ENCODE measurements at regions not wholly inside any gene's neighbourhood (a gene's known extent, or its start where the extent isn't known, plus 50 kb on each side); places are given as distances from the start of the nearest gene placed in this dataset.

GRCh38 chr12:68478516-68479260, 132.0 kb upstream of the RAP1B start:
- Histone ChIP-seq H3K4me2 (ENCODE audit: control insufficient read depth, extremely low read depth, insufficient read depth, low read depth, low read length) (peak overlapping the region; percentile 23), H2AFZ (ENCODE audit: control insufficient read depth, low read length) (peak overlapping the region; percentile 12), H4K20me1 (ENCODE audit: control insufficient read depth, extremely low read depth, insufficient read depth, low read length) (no peaks in the 10 kb centered on the region), H3K9ac (ENCODE audit: control insufficient read depth, extremely low read depth, insufficient read depth, low read length) (no peak overlapping the region), H3K27ac (ENCODE audit: control insufficient read depth, insufficient read depth, low read length) (peak overlapping the region; percentile 35), H3K9me1 (ENCODE audit: control insufficient read depth, extremely low read depth, insufficient read depth, low read length) (no peaks in the 10 kb centered on the region), H3K36me3 (ENCODE audit: control insufficient read depth in 2 of 2, extremely low read depth in 1 of 2, insufficient read depth in 2 of 2, low read length in 2 of 2) (no peaks in the 10 kb centered on the region), H3K4me3 (ENCODE audit: control insufficient read depth in 2 of 3, extremely low read depth in 1 of 3, insufficient read depth in 2 of 3, low read depth in 1 of 3, low read length in 3 of 3) (no peak overlapping the region), H3K79me2 (ENCODE audit: control insufficient read depth, insufficient read depth, low read length) (no peaks in the 10 kb centered on the region), H3K9me3 (ENCODE audit: control insufficient read depth, low read depth, low read length) (peaks cover 2% of the 10 kb centered on the region), H3K4me1 (ENCODE audit: control insufficient read depth, extremely low read depth, insufficient read depth, low read length) (peaks cover 40% of the 10 kb centered on the region), H3K27me3 (ENCODE audit: control insufficient read depth, extremely low read depth, insufficient read depth, low read length) (no peaks in the 10 kb centered on the region)
- dilution Hi-C loops (cut with MboI; ENCODE audit: extremely low pct_ligation_motif_present, low sequenced_read_pairs), result no loop called here
- DNase-seq (ENCODE audit: low read depth, low spot score), result no peak
- TF ChIP-seq EZH2 (IDR thresholded peaks at IDR 0.05; ENCODE audit: low read length) (no peak), CTCF (optimal IDR thresholded peaks at IDR 0.05 in 1 of 3, IDR thresholded peaks at IDR 0.05 in 1 of 3, conservative IDR thresholded peaks at IDR 0.05 in 1 of 3; ENCODE audit: extremely low read depth in 1 of 3, insufficient read depth in 2 of 3, low read length in 3 of 3) (no peak)
- peak; percentile 32 for FAIRE-seq

- dilution Hi-C loops (cut with MboI; ENCODE audit: extremely low pct_ligation_motif_present, low sequenced_read_pairs), result no loop called here
- H3K4me2 ChIP-seq (ENCODE audit: control insufficient read depth, extremely low read depth, insufficient read depth, low read depth, low read length), result peak overlapping the region; percentile 23
Measured at GRCh38 chr12:68479261-68479895, 131.3 kb upstream of the RAP1B start.

More at GRCh38 chr12:68479261-68479895, 131.3 kb upstream of the RAP1B start:
- H3K27ac ChIP-seq (ENCODE audit: control insufficient read depth, insufficient read depth, low read length), result peak overlapping the region; percentile 35
- TF ChIP-seq EZH2 (IDR thresholded peaks at IDR 0.05; ENCODE audit: low read length) (no peak), CTCF (optimal IDR thresholded peaks at IDR 0.05 in 1 of 3, IDR thresholded peaks at IDR 0.05 in 1 of 3, conservative IDR thresholded peaks at IDR 0.05 in 1 of 3; ENCODE audit: extremely low read depth in 1 of 3, insufficient read depth in 2 of 3, low read length in 3 of 3) (no peak)
- H3K79me2 ChIP-seq (ENCODE audit: control insufficient read depth, insufficient read depth, low read length), result no peaks in the 10 kb centered on the region
- H3K4me1 ChIP-seq (ENCODE audit: control insufficient read depth, extremely low read depth, insufficient read depth, low read length), result peaks cover 46% of the 10 kb centered on the region
- H3K9ac ChIP-seq (ENCODE audit: control insufficient read depth, extremely low read depth, insufficient read depth, low read length), result no peak overlapping the region
- no peaks in the 10 kb centered on the region for H3K36me3 ChIP-seq (ENCODE audit: control insufficient read depth in 2 of 2, extremely low read depth in 1 of 2, insufficient read depth in 2 of 2, low read length in 2 of 2)
- H3K9me3 ChIP-seq (ENCODE audit: control insufficient read depth, low read depth, low read length), result peaks cover 2% of the 10 kb centered on the region
- H3K4me3 ChIP-seq (ENCODE audit: control insufficient read depth in 2 of 3, extremely low read depth in 1 of 3, insufficient read depth in 2 of 3, low read depth in 1 of 3, low read length in 3 of 3), result no peak overlapping the region
- no peaks in the 10 kb centered on the region for H3K9me1 ChIP-seq (ENCODE audit: control insufficient read depth, extremely low read depth, insufficient read depth, low read length)
- FAIRE-seq (no peak), DNase-seq (ENCODE audit: low read depth, low spot score) (no peak)
- no peaks in the 10 kb centered on the region for H3K27me3 ChIP-seq (ENCODE audit: control insufficient read depth, extremely low read depth, insufficient read depth, low read length)
- H2AFZ ChIP-seq (ENCODE audit: control insufficient read depth, low read length), result peak overlapping the region; percentile 12
- H4K20me1 ChIP-seq (ENCODE audit: control insufficient read depth, extremely low read depth, insufficient read depth, low read length), result no peaks in the 10 kb centered on the region

All from keratinocyte (primary cell).